Hematopoietic multipotent progenitor cell treated with erythropoietin and hydrocortisone succinate and interleukin-3 and kit ligand, for 15 days (in vitro differentiated cells): ENCODE measurements at regions not wholly inside any gene's neighbourhood (a gene's known extent, or its start where the extent isn't known, plus 50 kb on each side); places are given as distances from the start of the nearest gene placed in this dataset.

Experiments used
- DNase-seq: peaks from one replicate; pipeline ENCODE4 v3.0.0-alpha.2; 2015; ENCODE audit warnings: low spot score

DNA sequence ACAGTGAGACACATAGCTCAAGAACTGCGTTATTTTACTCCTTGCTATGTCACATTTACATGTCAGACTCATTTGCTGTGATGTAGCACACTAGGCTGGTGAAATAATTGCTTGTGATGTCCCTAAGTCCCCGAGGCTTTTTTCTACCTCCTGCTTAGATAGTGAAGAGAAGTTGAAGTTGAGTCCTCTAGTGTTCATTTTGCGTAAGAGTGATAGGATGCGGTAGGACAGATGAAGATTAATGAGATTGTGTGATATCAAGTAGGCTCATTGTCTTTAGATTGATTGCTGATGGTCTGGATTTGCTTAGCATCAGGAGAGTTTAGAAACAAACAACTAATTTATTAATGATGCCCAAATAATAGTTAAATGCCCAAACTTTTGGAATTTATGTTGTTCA is 173.6 kb upstream of the NUDT6 start:
- DNase-seq: no peak

DNA sequence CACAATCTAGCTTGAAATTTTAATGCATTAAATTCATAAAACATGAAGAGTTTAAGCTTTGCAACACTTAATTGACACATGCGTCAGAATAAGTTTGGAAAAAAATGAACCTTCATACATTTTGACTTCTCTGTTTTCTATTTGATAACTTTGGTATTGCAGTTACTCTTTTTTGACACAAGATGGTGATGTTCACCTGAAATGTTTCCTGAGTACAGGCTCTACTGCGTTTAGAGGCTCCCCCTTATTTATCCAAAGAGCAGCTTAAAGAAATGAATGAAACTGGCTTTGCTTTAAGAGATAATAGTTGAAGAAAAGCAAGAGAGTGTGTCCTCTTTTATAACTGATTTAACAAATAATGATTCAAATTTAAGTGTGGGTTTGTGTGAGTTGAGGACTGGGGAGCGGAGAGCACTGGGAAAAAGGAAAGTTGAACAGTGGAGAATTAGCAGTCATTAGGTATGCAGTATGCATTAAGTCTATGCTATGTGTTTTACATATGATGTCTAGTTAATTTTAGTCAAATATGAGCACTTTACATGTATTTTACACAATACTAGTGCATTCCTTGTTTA is 180.6 kb upstream of the NUDT6 start:
- DNase-seq: peak; percentile 27

DNA sequence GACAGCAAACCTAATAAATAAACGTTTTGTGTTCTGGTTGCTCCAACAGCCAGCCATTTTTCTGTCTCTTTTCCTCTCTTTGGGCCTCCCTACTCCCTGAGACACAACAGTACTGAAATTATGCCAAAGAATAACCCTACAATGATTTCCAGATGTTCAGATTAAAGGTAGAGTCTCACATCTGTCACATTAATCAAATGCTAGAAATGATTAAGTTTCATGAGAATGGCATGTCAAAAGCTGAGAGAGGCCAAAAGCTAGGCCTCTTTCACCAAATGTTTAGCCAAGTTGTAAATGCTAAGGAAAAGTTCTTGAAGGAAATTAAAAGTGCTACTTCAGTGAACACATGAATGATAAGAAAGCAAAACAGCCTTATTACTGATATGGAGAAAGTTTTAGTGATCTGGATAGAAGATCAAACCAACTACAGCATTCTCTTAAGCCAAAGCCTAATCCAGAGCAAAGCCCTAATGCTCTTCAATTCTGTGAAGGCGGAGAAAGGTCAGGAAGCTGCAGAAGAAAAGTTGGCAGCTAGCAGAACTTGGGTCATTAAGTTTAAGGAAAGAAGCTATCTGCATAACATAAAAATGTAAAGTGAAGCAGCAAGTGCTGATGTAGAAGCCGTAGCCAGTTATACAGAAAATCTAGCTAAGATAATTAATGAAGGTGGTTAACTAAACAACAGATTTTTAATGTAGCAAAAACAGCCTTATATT is 182.1 kb upstream of the NUDT6 start:
- no peak for DNase-seq

DNA sequence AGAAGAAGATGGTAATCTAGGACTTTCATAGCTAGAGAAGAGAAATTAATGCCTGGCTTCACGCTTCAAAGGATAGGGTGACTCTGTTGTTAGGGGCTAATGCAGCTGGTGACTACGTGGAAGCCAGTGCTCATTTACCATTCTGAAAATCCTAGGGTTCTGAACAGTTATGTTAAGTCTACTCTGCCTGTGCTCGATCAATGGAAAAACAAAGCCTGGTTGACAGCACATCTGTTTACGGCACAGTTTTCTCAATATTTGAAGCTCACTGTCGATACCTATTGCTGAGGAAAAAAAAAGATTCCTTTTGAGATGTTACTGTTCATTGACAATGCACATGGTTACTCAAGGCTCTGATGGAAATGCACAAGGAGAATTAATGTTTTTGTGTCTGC is 182.6 kb upstream of the NUDT6 start:
- DNase-seq: no peak

DNA sequence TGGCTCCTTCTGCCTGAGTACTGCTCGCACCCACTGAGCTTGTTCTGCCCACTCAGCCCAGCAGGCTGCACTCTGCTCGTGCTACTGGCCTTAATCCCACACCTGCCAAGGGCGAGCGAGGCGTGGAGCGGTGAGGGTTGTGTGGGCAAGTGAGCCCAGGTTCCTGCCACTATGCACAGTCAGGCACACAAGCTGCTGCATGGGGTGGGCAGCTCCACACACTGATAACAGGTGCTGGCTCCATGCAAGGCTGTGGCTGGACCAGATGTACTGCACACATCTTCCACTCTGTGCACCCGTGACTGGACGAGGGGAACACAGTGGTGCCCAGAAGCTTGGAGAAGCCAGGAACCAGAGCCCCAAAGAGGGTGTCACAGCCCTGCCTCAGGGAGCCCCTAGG is 184.3 kb upstream of the NUDT6 start:
- DNase-seq: no peak

DNA sequence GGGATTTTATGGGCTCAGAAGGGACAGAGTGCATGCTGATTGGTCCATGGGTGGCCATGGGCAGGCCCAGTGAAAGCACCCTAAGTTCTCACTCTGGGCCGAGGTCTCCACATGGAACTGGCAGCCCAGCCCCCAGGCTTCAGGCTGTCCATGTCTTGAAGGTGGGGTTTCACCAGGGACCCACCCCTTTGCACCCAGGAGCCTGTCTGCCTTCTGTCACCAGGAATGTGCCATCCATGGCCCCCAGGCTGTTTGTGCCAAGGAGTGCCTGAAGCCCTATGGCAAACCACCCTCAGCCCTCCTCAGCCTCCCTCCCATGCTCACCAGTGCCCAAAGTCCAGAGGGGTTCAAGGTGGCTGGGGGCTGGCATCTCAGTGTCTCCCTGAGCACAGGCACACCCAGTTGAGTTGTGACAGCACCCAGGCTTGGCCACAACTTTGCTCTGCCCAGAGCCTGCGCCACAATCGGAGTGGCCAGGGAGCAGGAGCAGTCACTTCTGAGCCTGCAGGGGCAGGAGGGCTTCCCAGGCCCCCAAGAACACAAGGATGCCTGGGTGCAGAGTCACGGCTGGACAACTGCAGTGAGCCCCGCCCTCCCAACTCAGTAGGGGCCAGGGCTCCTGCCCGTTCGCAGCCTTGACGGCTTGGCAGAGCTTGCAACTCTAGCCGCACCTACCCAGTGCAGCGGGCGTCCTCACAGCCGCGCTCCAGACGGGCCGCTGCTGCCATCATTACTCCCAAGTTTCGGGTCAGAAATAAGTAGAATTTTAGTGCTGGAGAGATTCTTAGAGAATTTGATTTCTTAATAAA is 185.3 kb upstream of the NUDT6 start:
- no peak for DNase-seq

DNA sequence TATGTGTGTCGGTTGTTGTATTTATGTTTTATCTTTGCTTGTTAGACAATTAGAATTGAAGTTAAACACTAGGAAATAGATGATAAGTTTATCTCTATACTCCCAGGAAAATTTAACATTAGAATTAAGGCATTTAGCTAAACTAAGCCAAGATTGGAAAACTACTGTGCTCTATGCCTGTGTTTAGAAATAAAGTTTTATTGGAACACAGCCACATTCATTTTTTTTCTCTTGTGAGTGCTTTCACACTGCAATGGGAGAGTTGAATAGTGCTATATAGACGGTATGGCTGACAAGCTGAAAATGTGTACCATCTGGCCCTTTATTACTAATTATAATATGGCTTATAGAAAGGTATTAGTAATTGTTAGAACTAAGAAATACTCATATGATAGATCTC is 186.7 kb upstream of the NUDT6 start:
- DNase-seq: no peak

DNA sequence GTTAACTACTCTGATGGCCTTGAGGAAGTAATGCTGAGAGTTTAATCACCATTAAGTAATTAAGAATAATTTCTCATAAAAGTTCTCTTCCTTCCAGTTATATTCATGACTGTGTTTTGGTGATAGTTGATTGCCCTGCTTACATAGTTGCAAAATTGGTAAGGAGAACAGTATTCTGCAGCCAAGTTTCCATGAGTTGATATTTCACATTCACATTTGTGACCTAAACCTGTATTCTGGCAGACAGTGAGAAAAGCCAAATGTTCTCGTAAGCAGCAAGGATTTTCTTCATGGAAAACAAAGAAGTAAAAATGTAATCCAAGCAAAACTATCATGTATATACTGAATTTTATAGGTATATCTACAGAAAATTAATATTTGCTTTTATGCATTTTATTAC is 187.8 kb upstream of the NUDT6 start:
- no peak for DNase-seq

DNA sequence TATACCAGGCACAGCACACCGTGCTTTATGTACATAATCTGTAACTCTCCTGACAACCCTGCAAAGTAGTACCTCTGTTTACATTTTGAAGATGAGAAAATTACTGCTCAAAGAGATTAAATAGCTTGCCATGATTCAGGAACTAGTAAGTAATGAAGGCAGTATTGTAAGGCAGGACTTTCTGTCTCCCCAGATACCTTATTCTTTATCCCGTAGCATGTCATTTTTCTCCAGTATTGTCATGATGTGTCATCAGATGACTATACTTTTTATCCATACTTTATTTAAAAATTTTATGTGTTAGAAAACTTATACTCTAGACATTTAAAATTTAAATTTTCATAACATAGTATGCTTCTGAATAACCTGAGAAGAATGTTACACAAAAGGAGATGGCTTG is 188.3 kb upstream of the NUDT6 start:
- DNase-seq: no peak

DNA sequence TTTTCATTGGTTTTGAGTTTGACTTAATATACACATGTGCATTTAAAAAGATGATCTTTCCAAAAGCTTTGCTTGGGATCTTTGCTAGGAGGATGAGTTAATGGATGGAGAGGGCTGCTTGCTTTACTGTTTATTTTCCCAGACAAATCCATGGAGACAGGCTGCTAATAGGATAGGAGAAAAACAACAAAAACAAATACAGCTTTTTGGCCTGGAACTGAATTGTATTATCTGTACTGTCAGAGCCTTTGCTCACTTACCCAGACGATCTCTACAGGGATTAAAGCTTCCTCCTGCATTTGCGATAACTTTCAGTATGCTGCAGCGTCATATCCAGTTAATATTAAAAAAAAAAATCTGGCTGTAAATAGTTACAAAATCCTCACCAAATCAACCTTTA is 190.8 kb upstream of the NUDT6 start:
- DNase-seq: no peak

DNA sequence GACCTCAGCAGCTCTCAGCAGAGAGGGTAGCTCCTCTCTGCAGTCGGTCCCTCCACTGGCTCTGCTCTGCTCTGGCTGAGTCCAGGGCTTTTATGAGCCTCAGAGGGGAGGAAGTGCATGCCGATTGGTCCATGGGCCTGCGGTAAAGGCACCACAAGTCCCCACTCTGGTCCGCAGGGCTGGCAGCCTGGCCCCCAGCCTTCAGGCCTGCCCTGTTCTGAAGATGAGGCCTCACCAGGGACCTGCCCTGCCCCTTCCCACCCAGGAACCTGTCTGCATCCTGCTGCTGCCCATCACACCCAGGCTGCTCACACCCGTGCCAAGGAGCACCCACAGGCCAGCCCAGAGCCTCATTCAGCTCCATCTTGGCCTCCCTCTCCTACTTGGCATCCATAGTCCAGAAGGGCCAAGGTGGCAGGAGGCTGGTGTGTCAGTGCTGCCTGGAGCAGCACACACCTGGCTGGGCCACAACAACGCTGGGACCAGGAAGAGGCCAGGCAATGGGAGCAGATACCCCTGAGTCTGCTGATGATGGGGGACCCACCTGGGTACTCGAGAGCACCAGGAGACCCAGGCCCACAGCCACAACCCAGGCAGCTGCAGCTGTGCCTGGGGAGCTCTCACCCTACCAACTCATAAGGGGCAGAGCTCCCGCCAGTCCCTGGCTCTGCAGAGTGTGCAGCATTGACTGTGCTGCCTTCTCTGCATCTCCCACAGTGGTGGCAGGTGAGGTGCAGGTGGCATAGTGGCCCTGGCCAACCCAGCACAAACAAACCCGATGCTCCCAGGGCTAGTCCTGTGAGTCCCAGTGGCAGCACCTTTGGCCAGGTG is 191.9 kb upstream of the NUDT6 start:
- no peak for DNase-seq

DNA sequence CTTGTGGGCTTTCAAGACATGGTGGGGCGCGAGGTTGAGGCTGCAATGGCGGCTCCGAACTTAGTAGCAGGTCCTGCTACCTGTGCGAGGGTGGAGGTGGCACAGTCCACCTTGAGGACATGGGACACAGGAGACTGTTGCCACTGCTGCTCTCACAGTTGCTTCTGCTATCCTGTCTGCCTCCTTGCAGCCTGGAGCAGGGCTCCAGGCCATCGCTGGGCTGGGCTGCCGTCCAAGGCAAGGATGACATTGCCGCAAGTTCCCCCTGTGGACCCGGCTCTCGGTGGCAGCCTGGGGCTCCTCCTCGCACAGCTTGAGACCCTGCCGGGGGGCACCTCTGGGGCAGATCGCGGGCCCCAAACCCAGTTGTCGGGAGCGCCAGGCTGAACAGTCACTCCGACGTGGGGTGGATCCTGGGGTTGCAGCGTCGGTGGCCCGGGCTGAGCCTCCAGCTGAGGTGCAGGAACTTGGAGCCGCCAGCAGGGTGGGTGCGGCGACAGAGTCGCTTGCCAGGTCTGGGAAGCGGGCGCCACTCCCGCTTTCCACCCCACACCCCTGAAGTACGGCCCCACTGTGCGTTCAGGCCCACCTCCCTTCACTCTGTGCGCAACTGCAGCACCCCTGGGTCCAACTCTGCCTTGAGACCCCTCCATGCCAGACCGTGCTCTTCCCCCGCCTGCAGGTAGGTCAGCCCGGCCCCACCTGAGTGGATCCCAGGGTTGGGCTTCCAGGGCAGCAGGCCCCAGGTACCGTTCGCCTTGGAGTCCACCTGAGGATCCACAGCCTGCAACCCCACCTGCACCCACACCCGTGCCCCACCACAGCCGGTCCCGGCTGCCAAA is 192.7 kb upstream of the NUDT6 start:
- DNase-seq: no peak

DNA sequence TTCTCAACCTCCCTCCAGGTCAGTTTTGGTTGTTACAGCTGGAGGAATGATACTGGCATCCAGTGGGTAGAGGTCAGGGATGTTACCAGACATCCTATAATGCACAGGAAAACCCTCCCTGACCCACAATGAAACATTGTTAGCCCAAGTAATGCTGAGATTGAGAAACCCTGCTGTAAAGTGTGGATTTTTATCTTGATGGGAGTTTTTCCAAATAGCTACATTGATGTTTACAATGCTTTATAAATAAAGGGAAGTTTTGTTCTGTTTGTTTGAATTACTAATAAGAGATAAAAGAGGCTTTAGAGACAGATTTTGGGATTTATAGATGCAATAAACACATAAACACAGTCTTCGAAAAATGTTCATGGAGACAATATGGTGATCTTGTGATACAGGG is 194.0 kb upstream of the NUDT6 start:
- no peak for DNase-seq

DNA sequence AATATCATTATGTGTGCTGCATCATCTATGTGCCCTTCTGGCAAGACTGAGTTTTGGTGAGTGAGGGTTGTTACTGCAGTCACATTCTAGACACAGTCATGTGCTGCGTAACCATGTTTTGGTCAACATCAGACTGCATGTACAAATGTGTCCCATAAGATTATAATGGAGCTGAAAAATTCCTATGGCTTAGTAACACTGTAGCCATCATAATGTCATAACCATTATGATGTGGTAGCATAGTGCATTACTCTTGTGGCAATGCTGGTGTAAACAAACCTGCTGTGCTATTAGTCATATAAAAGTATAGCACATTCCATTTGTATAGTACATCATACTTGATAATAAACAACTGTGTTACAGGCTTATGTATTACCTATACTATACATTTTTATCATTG is 198.1 kb upstream of the NUDT6 start:
- no peak for DNase-seq

DNA sequence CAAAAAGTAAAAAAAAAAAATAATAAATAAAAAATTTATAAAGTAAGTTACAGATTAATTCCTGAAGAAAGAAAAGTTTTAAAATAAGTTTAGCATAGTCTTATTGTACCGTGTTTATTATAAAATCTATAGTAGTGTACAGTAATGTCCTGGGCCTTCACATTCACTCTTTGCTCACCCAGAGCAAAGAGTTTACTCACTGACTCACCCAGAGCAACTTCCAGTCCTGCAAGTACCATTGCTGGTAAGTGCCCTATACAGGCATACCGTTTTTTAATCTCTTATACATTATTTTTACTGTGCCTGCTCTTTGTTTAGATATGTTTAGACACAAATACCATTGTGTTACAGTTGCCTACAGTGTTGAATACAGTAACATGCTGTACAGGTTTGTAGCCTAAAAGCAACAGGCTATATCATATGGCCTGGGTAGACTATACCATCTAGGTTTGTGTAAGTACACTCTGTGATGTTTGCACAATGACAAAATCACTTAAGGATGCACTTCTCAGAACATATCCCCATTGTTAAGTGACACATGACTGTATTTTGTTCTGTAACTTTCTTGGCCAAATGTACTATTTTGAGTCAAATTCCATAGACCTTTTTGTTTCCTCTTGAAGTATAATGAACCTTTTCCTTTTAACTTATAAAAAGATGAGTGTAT is 199.0 kb upstream of the NUDT6 start:
- no peak for DNase-seq

DNA sequence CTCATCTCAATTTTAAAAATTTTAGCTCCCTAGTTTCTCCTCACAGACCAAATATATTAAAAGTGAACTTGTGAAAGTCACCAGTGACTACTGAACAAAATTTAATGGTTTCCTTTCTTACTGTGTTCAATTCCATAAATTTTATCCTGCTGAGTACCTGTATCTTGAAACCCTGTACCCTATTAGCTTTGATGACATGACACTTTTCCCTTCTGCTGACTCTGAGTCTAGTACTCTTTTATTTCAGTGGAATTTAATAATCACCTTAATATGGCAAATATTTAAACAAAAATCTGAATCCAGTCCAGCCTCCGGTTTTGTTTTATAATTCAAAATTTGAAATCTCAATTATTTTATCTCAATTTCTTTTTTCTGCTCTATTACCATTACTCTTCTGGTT is 203.1 kb upstream of the NUDT6 start:
- DNase-seq: no peak

DNA sequence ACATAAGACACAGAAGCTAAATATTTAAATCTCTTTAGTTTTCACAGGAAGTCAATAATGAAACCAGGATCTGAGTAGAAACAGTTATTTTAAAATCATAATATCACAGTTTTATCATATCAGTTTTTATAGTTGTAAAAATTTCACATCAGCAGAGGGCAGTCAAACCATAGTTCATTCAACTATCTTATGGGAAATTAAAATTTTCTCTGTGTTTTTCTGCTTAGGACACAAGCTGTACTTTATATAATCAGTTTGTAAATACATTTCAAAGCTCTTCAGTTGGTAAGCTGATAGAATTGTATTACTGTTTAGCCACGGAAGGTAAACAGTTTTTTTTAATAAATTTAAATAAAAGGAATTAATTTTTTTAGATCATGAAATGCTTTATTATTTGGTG is 204.8 kb upstream of the NUDT6 start:
- DNase-seq: no peak

DNA sequence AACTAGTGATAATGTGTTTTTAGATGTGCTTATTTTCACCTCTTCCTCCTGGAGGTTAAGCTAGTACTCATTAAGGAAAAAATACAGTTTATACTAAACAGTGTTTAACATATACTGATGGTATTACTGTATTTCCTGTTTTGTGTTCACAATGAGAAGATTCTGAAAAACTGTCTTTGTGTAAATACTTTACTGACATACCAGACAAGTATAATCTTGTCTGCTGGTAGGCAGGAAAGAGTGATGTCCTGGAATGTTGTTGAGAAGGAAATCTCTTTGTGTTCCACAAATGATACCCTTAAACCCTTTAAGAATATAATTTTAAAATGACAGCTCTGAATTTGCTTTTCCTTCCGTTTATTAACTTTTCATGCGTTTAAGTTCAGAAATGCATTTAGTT is 205.5 kb upstream of the NUDT6 start:
- no peak for DNase-seq

DNA sequence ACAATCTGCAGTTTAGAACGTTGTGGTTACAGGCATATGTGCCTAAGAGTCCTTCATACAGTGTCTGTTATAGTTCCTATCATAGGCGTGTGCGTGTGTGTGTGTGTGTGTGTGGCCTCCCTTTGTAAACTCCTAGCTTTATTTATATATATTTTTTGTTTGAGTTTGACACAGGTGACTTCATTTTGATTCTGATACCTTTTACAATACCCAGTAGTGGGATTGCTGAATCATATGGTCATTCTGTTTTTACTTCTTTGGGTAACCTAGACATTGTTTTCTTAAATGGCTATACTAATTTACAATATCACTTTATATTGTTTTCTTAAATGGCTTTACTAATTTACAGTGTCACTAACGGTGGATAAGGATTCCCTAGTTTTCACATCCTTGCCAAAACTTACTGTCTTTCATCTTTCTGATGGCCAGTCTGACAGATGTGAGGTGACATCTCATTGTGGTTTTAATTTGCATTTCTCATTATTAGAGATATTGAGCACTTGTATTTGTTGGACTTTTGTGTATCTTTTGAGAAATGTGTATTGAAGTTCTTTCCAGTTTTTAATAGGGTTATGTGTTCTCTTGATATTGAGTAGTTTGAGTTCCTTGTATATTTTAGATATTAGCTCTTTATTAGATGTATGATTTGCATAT is 211.1 kb upstream of the NUDT6 start:
- no peak for DNase-seq

DNA sequence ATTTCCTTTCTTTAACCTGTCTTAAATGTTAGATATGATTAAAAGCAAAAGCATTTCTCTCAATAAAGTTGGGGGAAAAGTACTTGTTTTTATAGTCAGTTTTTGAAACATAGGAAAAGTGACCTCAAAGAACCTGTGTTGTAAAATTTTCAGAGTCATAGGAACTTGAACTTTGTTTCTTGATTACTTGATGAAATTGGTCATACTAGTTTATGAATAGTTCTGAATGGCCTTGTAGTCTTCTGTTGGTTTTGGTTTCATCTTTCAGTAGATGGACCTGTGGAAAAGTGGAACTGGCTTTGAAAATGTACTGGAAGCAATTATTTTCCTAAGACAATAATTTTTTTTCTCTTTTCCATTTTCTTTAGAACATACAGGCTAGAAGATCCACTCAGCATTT is 222.2 kb upstream of the NUDT6 start:
- DNase-seq: no peak

DNA sequence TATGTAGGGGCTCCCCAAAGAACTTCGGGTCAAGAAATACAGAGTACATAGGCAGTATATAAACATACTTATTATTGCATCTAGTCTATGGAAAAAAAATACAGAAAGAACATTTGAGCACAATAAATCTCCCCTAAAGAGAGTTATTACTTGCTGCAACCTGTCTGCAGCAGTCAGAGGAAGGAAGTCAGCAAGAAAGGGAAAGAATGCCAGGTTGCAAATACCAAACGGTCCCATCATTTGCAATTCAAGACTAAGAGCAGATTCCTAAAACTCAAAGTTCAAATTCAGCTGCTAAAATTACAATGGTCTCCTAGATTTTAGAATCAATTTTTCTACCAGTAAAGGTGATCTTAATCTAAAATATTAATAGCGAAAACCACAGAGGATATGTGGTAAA is 236.2 kb upstream of the NUDT6 start:
- DNase-seq: no peak
